HG02623 (cell line): ENCODE measurements at regions not wholly inside any gene's neighbourhood (a gene's known extent, or its start where the extent isn't known, plus 50 kb on each side); places are given as distances from the start of the nearest gene placed in this dataset.
"Not testable (repeated sequence)": the region's sequence is repeated elsewhere in the genome, so short reads cannot be mapped to it uniquely, and the experiment has no call there.

ENCODE experiments used
- ATAC-seq: cut with Tn5 transposase; IDR thresholded peaks from one replicate; pipeline ENCODE4 v1.9.1; 2021; ENCODE audit warnings: moderate library complexity; ENCODE audit not compliant: unreplicated experiment

- ATAC-seq = not testable (repeated sequence)
Observed at GRCh38 chr1:245102149-245102548, 52.6 kb upstream of the KIF26B start.

GRCh38 chr1:245099401-245099800 is 55.4 kb upstream of the KIF26B start:
- ATAC-seq = no peak

GRCh38 chr1:245098924-245099323 is 55.9 kb upstream of the KIF26B start:
- ATAC-seq = no peak

GRCh38 chr1:245096311-245097066 is 58.3 kb upstream of the KIF26B start:
- ATAC-seq = no peak

- no peak for ATAC-seq
Observed at GRCh38 chr1:245095903-245096302, 58.9 kb upstream of the KIF26B start.

- ATAC-seq = no peak
Observed at GRCh38 chr1:245094954-245095353, 59.8 kb upstream of the KIF26B start.

- no peak for ATAC-seq
Observed at GRCh38 chr1:245094092-245094491, 60.7 kb upstream of the KIF26B start.

GRCh38 chr1:245092638-245092976 is 62.2 kb upstream of the KIF26B start:
- ATAC-seq = no peak

GRCh38 chr1:245091818-245092637 is 62.8 kb upstream of the KIF26B start:
- no peak for ATAC-seq

- no peak for ATAC-seq
Observed at GRCh38 chr1:245091171-245091621, 63.6 kb upstream of the KIF26B start.

- no peak for ATAC-seq
Observed at GRCh38 chr1:245090491-245091090, 64.2 kb upstream of the KIF26B start.

- no peak for ATAC-seq
Observed at GRCh38 chr1:245087723-245088122, 67.1 kb upstream of the KIF26B start.

- ATAC-seq = no peak
Observed at GRCh38 chr1:245086389-245086969, 68.3 kb upstream of the KIF26B start.

GRCh38 chr1:245085508-245086095 is 69.2 kb upstream of the KIF26B start:
- ATAC-seq = no peak

GRCh38 chr1:245084551-245084950 is 70.2 kb upstream of the KIF26B start:
- no peak for ATAC-seq

- no peak for ATAC-seq
Observed at GRCh38 chr1:245079021-245079609, 75.7 kb upstream of the KIF26B start.

GRCh38 chr1:245074898-245075297 is 79.9 kb upstream of the KIF26B start:
- no peak for ATAC-seq

- no peak for ATAC-seq
Observed at GRCh38 chr1:245074232-245074747, 80.5 kb upstream of the KIF26B start.

GRCh38 chr1:245070836-245071615 is 83.8 kb upstream of the KIF26B start:
- ATAC-seq = no peak

- no peak for ATAC-seq
Observed at GRCh38 chr1:245067257-245067656, 87.5 kb upstream of the KIF26B start.
